ENCODE measurements at regions not wholly inside any gene's neighbourhood (a gene's known extent, or its start where the extent isn't known, plus 50 kb on each side); places are given as distances from the start of the nearest gene placed in this dataset.

DNA sequence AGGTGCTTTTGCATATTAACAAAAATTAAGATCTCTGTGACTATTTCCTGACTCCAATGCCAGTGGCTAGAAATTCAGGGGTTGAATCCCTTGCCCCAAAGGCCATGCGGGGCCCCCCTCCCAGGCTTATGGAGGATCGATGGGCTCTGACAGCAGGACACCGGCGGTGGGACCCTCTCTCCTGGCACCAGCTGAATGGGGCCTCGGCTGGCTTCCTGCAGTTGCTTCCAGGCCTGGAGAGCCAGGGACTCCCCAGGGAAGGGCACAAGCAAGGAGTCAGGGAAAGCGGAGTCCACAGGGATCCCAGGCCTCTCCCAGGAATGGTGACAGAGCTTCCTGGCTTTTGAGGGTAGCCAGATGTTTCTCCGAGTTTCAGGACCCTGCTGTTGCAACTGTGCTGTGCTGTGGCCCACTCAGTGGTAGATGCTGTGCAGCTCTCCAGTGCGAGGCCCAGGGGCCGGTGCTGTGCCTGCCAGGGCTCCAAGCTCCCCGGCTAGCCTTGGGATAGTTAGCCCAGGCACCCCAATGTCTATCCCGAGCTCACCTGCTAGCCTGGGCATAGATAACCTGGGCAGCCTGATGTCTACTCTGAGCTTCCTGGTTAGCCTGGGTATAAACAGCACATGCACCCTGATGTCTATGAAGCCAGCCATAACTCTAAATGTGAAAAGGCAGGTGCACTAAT lies 372.6 kb downstream of the SHANK2 start:
- TF ChIP-seq, protein P1, sequence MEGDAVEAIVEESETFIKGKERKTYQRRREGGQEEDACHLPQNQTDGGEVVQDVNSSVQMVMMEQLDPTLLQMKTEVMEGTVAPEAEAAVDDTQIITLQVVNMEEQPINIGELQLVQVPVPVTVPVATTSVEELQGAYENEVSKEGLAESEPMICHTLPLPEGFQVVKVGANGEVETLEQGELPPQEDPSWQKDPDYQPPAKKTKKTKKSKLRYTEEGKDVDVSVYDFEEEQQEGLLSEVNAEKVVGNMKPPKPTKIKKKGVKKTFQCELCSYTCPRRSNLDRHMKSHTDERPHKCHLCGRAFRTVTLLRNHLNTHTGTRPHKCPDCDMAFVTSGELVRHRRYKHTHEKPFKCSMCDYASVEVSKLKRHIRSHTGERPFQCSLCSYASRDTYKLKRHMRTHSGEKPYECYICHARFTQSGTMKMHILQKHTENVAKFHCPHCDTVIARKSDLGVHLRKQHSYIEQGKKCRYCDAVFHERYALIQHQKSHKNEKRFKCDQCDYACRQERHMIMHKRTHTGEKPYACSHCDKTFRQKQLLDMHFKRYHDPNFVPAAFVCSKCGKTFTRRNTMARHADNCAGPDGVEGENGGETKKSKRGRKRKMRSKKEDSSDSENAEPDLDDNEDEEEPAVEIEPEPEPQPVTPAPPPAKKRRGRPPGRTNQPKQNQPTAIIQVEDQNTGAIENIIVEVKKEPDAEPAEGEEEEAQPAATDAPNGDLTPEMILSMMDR (conservative IDR thresholded peaks at IDR 0.05; ENCODE audit: low read depth, low read length), result no peak
- TF ChIP-seq EZH2 (IDR thresholded peaks at IDR 0.05; ENCODE audit: borderline replicate concordance, low read depth, low read length, poor library complexity, severe bottlenecking), result no peak
- ChIA-PET CTCF (no interaction called here), POLR2A (ENCODE audit: low non-redundant PET) (no interaction called here)
- BruUV-seq (replicated peaks), result no TSS peak
- no peak for DNase-seq (ENCODE audit: low spot score)
- intact Hi-C loops (cut with micrococcal nuclease; ENCODE audit: unreplicated experiment), result no loop called here
- no peak overlapping the region for H3K4me3 ChIP-seq (ENCODE audit: low read depth, low read length, poor library complexity, severe bottlenecking)
- no peak overlapping the region for H3K27ac ChIP-seq (ENCODE audit: low read depth, low read length, poor library complexity, severe bottlenecking)
- H3K36me3 ChIP-seq (ENCODE audit: insufficient read depth, low read length, poor library complexity, severe bottlenecking), result no peaks in the 10 kb centered on the region
- H3K27me3 ChIP-seq (replicated peaks; ENCODE audit: insufficient read depth, low read depth, low read length, poor library complexity), result peaks cover 13% of the 10 kb centered on the region
- H3K9me3 ChIP-seq (ENCODE audit: low read depth, low read length, poor library complexity, severe bottlenecking), result no peaks in the 10 kb centered on the region
- H3K4me1 ChIP-seq (ENCODE audit: insufficient read depth, low read length, poor library complexity, severe bottlenecking), result no peaks in the 10 kb centered on the region

DNA sequence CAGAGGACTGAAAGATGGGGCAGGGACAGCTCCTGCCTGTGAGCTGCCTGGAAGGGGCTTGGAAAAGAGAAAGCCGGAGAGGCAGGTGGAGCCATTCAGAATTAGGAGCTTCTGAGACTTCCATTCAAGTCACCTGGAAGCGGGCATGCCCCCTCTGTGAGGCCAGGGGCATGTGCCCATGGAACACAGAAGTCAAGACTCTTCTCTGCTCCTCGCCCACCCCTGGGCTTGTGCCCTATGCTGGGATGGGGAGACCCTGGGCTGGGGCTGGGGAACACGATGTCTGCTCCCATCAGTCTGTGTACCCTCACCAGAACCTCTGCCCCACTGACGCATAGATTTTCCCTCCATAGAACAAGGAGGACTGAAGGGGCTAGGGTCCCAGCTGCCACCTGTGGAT lies 372.0 kb downstream of the SHANK2 start:
- H3K27me3 ChIP-seq (replicated peaks; ENCODE audit: insufficient read depth, low read depth, low read length, poor library complexity), result peaks cover 13% of the 10 kb centered on the region
- no peaks in the 10 kb centered on the region for H3K36me3 ChIP-seq (ENCODE audit: insufficient read depth, low read length, poor library complexity, severe bottlenecking)
- H3K4me3 ChIP-seq (ENCODE audit: low read depth, low read length, poor library complexity, severe bottlenecking), result no peak overlapping the region
- intact Hi-C loops (cut with micrococcal nuclease; ENCODE audit: unreplicated experiment), result no loop called here
- H3K9me3 ChIP-seq (ENCODE audit: low read depth, low read length, poor library complexity, severe bottlenecking), result no peaks in the 10 kb centered on the region
- no peak overlapping the region for H3K27ac ChIP-seq (ENCODE audit: low read depth, low read length, poor library complexity, severe bottlenecking)
- no peaks in the 10 kb centered on the region for H3K4me1 ChIP-seq (ENCODE audit: insufficient read depth, low read length, poor library complexity, severe bottlenecking)
- BruUV-seq (replicated peaks), result no TSS peak
- no peak for TF ChIP-seq EZH2 (IDR thresholded peaks at IDR 0.05; ENCODE audit: borderline replicate concordance, low read depth, low read length, poor library complexity, severe bottlenecking)
- TF ChIP-seq, protein P1 (conservative IDR thresholded peaks at IDR 0.05; ENCODE audit: low read depth, low read length), result no peak
- ChIA-PET POLR2A (ENCODE audit: low non-redundant PET) (no interaction called here), CTCF (no interaction called here)
- DNase-seq (ENCODE audit: low spot score), result no peak

DNA sequence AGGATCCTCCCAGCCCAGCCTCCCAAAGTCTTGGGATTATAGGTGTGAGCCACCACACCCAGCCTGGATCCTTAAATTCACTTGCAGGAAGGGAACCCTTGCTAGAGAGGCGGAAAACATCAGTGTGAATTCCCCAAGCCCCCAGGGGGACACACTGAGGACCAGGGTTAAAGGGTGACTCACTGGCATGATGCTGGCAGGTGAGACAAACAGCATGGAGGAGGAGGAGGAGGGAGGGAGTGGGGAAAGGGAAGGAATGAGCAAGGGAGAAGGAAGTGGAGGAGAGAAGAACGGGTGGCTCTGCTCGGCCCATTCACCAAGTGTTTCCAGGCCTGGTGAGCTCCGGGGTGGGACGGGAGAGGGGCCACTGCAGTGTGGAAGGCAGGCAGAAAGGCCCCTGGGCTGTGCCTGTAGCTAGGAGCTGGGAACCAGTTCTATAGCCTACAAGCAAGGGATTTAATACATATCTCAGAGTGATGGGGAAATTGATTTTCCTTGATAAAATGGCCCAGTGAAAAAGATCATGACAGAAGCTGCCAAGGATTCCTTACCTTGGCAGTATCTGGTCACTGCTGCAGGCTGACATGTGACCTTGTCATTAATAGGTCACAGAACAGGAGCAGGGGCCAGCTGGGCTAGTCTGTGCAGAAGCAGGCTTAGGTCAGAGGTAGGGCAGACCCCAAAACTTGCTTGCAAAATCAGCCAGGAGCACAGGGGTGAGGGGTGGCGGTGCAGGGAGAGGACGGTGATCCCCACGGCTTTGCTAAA lies 370.2 kb downstream of the SHANK2 start:
- no TSS peak for BruUV-seq (replicated peaks)
- Histone ChIP-seq H3K9me3 (ENCODE audit: low read depth, low read length, poor library complexity, severe bottlenecking) (no peaks in the 10 kb centered on the region), H3K27me3 (replicated peaks; ENCODE audit: insufficient read depth, low read depth, low read length, poor library complexity) (peaks cover 24% of the 10 kb centered on the region), H3K36me3 (ENCODE audit: insufficient read depth, low read length, poor library complexity, severe bottlenecking) (no peaks in the 10 kb centered on the region), H3K4me3 (ENCODE audit: low read depth, low read length, poor library complexity, severe bottlenecking) (no peak overlapping the region), H3K27ac (ENCODE audit: low read depth, low read length, poor library complexity, severe bottlenecking) (no peak overlapping the region), H3K4me1 (ENCODE audit: insufficient read depth, low read length, poor library complexity, severe bottlenecking) (no peaks in the 10 kb centered on the region)
- ChIA-PET POLR2A (ENCODE audit: low non-redundant PET) (no interaction called here), CTCF (no interaction called here)
- intact Hi-C loops (cut with micrococcal nuclease; ENCODE audit: unreplicated experiment), result no loop called here
- TF ChIP-seq, protein P1 (conservative IDR thresholded peaks at IDR 0.05; ENCODE audit: low read depth, low read length), result no peak
- no peak for TF ChIP-seq EZH2 (IDR thresholded peaks at IDR 0.05; ENCODE audit: borderline replicate concordance, low read depth, low read length, poor library complexity, severe bottlenecking)
- DNase-seq (ENCODE audit: low spot score), result no peak

Measured in A673 (cell line).